IPS DF 4.7 (cell line): ENCODE measurements at regions not wholly inside any gene's neighbourhood (a gene's known extent, or its start where the extent isn't known, plus 50 kb on each side); places are given as distances from the start of the nearest gene placed in this dataset.

ENCODE experiments used
- DNase-seq: peaks from one replicate; pipeline ENCODE4 v3.0.0-alpha.2; 2013; ENCODE audit warnings: low spot score; ENCODE audit errors: extremely low read depth

- DNase-seq = no peak
Measured at GRCh38 chr13:95447814-95448213, 104.7 kb upstream of the CLDN10 start.

DNA sequence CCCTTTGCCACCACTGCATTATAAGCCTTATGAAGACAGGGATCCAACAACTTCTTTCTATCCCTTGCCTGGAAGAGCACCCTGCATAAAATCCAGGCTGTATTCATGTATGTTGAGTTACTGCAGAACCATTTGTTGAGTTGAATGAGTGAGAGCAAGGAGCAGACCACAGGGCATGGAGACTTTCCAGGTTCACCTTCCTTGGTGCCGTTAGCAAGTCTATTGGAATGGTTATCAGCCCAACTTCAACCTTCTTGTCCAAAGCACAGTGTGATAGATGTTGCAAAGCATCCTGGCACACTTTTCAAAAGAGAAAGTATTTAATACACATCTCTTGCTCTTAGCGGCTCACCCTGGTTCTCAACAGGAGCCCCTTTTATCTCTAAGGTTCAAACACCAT lies 100.9 kb upstream of the CLDN10 start:
- no peak for DNase-seq

DNA sequence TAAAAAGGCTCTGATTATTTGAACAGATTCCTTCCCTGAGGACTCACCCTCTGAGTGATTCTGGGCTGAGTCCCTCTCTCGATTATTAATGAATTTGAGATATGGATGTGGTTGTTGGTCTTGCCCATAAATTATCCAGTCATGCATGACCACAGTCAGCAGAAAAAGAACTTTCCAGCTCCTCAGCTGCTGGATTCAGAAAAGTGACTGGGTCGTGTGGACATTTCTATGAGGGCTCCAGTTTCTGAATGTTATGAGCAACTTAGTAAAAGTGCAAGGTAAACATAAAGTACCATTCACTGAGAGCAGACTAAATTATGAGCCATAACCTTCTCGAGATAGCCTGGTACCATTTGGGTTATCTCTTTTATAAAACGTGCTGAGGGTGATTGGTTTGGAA lies 100.1 kb upstream of the CLDN10 start:
- no peak for DNase-seq

DNA sequence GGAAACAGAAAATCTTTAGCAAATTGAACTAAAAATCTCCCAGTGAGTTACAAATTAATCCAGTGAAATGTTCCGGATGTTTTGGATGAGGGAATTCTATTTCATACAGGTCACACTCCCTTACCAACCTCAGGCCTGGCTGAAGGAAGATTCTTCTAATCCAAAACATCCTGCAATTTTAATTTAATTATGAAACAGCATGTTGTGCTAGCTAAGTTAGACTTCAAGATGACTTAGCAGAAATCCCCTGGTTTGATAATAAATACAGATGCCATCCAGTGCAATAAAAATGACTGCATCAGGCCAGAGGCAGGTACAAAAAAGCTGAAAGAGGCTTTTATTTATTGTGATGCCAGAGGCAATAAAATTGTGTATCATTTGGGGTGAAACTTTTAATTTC lies 96.7 kb upstream of the CLDN10 start:
- no peak for DNase-seq

- DNase-seq = no peak
Measured at GRCh38 chr13:95456815-95457214, 95.7 kb upstream of the CLDN10 start.

GRCh38 chr13:95457294-95457693 lies 95.2 kb upstream of the CLDN10 start:
- no peak for DNase-seq

DNA sequence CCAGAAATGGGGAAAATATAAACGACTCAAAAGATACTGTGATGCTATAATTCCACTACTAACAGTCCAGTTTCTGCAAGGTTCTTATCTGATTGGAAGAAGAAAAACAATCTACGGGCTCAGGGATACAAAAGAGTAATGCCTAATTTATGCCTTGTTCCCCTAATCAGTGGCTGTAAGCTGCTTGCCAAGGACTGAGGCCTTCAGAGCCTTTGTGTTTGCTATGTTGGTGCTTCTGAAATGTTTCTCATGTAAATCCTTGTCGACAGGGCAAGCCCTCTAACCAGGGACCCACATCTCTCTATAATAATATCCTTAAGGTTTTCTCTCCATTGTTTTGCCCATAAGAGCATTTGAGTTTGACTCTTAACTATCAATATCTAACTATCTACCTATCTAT lies 89.7 kb upstream of the CLDN10 start:
- DNase-seq = no peak

- DNase-seq = no peak
Measured at GRCh38 chr13:95463531-95463930, 89.0 kb upstream of the CLDN10 start.

DNA sequence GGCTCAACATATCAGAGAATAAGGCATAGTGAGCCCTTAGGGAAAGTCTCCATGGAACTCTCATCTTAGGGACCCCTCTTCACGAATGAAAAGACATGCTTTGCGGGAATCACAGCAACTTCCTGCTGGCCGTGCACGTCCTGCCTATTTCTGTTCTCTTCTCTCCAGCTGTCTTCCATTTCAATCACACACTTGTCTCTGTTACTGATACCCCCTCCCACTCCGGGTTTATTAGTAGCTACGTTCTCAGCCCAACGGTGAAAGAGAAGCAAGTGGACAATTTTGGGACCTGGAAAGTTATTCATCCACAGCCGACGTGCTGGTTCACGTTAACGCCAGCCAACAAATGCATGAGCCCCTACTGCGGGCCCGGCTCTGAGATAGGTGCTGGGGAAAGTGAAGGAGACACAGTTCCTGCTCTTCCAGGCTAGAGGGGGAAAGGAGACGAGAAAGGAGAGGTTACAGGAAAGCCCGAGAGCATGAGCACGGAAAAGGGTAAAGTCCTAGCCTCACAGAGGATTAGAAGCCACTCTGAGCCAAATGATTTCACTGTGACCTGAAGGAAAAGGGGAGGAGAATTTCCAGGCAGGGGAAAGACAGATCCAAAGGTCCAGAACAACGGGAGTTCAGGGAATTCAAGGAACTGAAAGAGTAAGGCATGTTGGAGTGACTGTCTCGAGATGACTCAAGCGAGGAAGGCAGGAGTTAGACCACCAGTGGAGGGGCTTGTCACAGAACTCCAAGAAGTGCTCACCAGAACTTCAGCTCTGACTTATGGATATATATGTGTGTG lies 81.8 kb upstream of the CLDN10 start:
- no peak for DNase-seq

DNA sequence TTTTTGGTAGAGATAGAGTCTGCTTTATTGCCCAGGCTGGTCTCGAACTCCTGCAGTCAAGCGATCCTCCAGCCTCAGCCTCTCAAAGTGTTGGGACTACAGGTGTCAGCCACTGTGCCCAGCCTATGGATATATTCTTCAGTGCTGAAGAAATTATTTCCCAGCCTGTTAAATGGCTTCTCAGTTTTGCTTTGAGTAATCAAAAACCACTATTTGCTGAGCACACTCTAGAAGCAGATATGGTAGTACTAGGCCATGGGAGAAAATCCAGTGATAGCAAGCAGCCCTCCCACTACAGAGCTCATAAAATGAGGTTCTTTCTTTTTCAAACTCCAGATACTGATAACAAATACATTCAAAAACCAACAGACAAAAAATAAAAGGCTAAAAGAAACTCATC lies 80.6 kb upstream of the CLDN10 start:
- DNase-seq = no peak

- DNase-seq = no peak
Measured at GRCh38 chr13:95474992-95475391, 77.5 kb upstream of the CLDN10 start.

GRCh38 chr13:95477187-95477586 lies 75.3 kb upstream of the CLDN10 start:
- no peak for DNase-seq

- DNase-seq = no peak
Measured at GRCh38 chr13:95479731-95480130, 72.8 kb upstream of the CLDN10 start.

- DNase-seq = no peak
Measured at GRCh38 chr13:95480131-95480545, 72.4 kb upstream of the CLDN10 start.

GRCh38 chr13:95480791-95481780 lies 71.4 kb upstream of the CLDN10 start:
- DNase-seq = no peak

GRCh38 chr13:95484052-95484451 lies 68.5 kb upstream of the CLDN10 start:
- DNase-seq = no peak

GRCh38 chr13:95485045-95485517 lies 67.4 kb upstream of the CLDN10 start:
- DNase-seq = no peak

- no peak for DNase-seq
Measured at GRCh38 chr13:95485518-95486144, 66.9 kb upstream of the CLDN10 start.

GRCh38 chr13:95492044-95492801 lies 60.3 kb upstream of the CLDN10 start:
- DNase-seq = no peak

GRCh38 chr13:95494082-95494681 lies 58.3 kb upstream of the CLDN10 start:
- DNase-seq = no peak

GRCh38 chr13:95496485-95496884 lies 56.0 kb upstream of the CLDN10 start:
- DNase-seq = no peak
